Astrocyte of the cerebellum (primary cell): ENCODE measurements at regions not wholly inside any gene's neighbourhood (a gene's known extent, or its start where the extent isn't known, plus 50 kb on each side); places are given as distances from the start of the nearest gene placed in this dataset.

Source experiments
- DNase-seq: peaks from one replicate; pipeline ENCODE4 v3.0.0-alpha.2; 2011; ENCODE audit warnings: low read depth
- H3K4me3 ChIP-seq: 2 replicates; pipeline ENCODE4 v1.5.1; 2011; ENCODE audit warnings: mild to moderate bottlenecking, low read depth, low read length, moderate library complexity
- CTCF ChIP-seq: IDR thresholded peaks from 2 replicates; pipeline ENCODE4 v1.5.1; 2012; ENCODE audit warnings: low read length, low read depth, moderate library complexity, mild to moderate bottlenecking; ENCODE audit errors: missing control alignments
- in situ Hi-C: cut with HindIII; loops from 2 replicates; pipeline ENCODE4 v1.10.0; 2017; ENCODE audit warnings: low sequenced_read_pairs

GRCh38 chr15:62966294-62967078 lies 76.1 kb upstream of the TPM1 start:
- H3K4me3 ChIP-seq, result no peak overlapping the region
- DNase-seq, result no peak
- TF ChIP-seq CTCF, result no peak
- in situ Hi-C loops, result no loop called here

GRCh38 chr15:62968699-62969098 lies 73.8 kb upstream of the TPM1 start:
- in situ Hi-C loops, result no loop called here

GRCh38 chr15:62969442-62970089 lies 73.0 kb upstream of the TPM1 start:
- H3K4me3 ChIP-seq, result no peak overlapping the region
- no peak for TF ChIP-seq CTCF
- in situ Hi-C loops, result no loop called here
- DNase-seq, result no peak

More at GRCh38 chr15:62968699-62969098, 73.8 kb upstream of the TPM1 start:
- no peak for DNase-seq
- H3K4me3 ChIP-seq, result no peak overlapping the region
- no peak for TF ChIP-seq CTCF

GRCh38 chr15:62972814-62973213 lies 69.7 kb upstream of the TPM1 start:
- in situ Hi-C loops, result no loop called here
- TF ChIP-seq CTCF, result no peak
- peak; percentile 44 for DNase-seq
- H3K4me3 ChIP-seq, result no peak overlapping the region

- in situ Hi-C loops, result no loop called here
- no peak overlapping the region for H3K4me3 ChIP-seq
- DNase-seq, result no peak
- TF ChIP-seq CTCF, result no peak
These were observed 67.0 kb upstream of the TPM1 start for GRCh38 chr15:62975515-62975914.

- H3K4me3 ChIP-seq, result no peak overlapping the region
- no peak for DNase-seq
- no peak for TF ChIP-seq CTCF
- in situ Hi-C loops, result no loop called here
These were observed 66.2 kb upstream of the TPM1 start for GRCh38 chr15:62976301-62976881.
